Hindlimb muscle (tissue), 1 donor: ENCODE measurements at regions not wholly inside any gene's neighbourhood (a gene's known extent, or its start where the extent isn't known, plus 50 kb on each side); places are given as distances from the start of the nearest gene placed in this dataset.

Experiments used
- DNase-seq: peaks from one replicate; pipeline ENCODE4 v3.0.0-alpha.2; 2013

GRCh38 chr1:60419023-60419422, 345.5 kb upstream of the C1orf87 start:
- DNase-seq, result no peak

DNA sequence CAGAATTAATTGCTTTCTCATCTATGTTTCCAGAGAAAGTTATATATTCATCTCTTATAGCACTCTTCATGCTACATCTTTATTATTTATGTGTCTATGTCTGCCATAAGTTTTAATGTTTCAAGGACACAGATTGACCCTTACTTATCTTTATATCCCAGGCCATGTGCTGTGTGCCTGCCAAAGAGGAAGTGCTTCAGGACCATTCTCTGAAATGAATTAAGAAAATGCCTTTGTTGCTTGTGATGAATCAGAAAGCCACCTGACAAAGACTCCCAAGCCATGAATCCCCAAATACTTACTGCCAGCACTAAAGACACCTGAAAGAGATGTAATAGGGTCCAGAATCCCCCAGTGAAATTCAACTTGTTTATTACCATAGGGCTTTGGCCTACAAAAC, 342.1 kb upstream of the C1orf87 start:
- DNase-seq, result no peak

GRCh38 chr1:60413091-60413490, 339.5 kb upstream of the C1orf87 start:
- no peak for DNase-seq

DNA sequence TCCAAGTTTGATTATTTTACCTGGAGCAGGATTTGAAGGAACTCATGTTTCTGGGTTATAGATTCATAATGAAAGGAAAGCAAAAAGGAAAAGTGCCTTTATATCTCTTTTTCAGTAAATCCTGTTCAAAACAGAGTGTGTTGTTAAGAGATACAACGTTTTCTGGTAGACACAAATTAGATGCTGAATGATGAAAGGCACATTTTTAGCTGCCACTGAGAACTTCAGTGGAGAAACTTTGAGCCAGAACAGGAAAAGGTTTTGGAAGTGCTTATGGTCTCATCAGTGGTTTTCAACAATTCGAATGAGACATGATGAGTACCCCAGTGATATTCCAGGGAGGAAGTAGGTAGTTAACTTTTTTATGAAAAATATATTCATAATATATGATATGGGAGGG, 338.0 kb upstream of the C1orf87 start:
- no peak for DNase-seq

GRCh38 chr1:60402816-60403215, 329.2 kb upstream of the C1orf87 start:
- peak; percentile 77 for DNase-seq

- DNase-seq, result no peak
These were observed 328.6 kb upstream of the C1orf87 start for GRCh38 chr1:60402216-60402615.

GRCh38 chr1:60394436-60394835, 320.9 kb upstream of the C1orf87 start:
- DNase-seq, result no peak

- no peak for DNase-seq
These were observed 317.2 kb upstream of the C1orf87 start for GRCh38 chr1:60390593-60391282.

DNA sequence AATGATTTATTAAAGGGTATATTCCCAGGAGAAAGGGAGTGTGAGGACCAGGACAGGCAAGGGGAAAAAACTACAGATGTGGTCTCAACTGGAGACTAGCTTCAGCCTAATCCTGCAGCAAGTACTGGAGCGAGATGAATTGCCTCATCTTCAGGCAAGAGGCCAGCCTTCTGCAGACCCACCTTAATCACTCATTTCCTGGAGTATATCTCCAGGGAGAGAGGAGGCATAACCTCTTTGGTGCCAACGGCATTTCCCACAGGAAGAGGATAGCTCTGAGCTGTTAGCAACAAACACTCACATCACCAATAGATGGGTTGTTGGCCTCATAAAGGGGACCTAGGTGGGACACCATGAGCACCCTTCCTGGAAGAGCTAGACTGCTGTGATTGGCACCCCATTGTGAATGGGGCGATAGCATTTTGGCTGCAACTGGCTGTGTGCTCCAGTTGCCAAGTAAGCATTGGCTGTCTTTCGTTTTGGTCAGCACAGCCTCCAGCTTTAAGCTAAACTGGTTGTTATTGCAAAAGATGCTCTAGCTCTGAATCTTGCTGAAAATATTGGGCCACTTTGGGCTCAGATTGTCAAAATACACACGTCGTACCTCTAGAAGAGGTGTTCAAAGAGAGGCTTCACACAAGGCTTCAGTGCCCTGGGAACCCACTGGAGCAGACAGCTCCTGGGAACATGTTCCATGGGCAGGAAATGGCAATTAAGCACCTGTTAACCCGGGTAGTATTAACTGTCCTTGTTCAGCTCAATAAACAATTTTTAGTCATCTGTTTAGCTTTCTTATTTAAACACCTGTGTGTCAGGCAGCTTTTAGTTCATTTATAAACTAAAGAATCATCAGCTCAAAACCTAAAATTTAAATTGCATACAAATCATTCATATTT, 314.8 kb upstream of the C1orf87 start:
- no peak for DNase-seq

- no peak for DNase-seq
These were observed 313.6 kb upstream of the C1orf87 start for GRCh38 chr1:60387175-60387574.

GRCh38 chr1:60386249-60386648, 312.7 kb upstream of the C1orf87 start:
- no peak for DNase-seq

- DNase-seq, result no peak
These were observed 302.6 kb upstream of the C1orf87 start for GRCh38 chr1:60376196-60376595.

DNA sequence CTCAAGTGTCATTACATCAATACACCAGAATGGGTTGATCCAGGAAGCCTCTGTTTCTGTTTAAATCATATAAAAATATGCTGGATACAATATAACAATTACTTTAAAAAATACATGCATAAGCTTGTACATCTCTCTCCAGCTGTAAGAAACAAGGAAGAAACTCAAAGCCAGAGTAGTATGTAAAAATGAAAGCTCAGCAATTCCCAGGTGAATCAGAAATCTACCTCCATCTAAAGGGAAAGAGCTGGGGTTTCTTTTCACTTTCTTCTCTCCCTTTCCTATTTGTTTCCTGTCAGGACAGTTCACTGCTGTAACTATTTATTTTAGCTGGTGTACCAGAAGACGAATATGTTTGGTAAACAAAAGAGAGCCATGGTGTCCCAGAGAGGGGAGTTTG, 301.0 kb upstream of the C1orf87 start:
- DNase-seq, result no peak

- no peak for DNase-seq
These were observed 294.0 kb upstream of the C1orf87 start for GRCh38 chr1:60367532-60367931.

- peak; percentile 41 for DNase-seq
These were observed 285.9 kb upstream of the C1orf87 start for GRCh38 chr1:60359431-60359830.

- DNase-seq, result no peak
These were observed 277.0 kb upstream of the C1orf87 start for GRCh38 chr1:60350531-60350930.

- no peak for DNase-seq
These were observed 275.3 kb upstream of the C1orf87 start for GRCh38 chr1:60348884-60349283.

- no peak for DNase-seq
These were observed 272.1 kb upstream of the C1orf87 start for GRCh38 chr1:60345621-60346020.

GRCh38 chr1:60345049-60345448, 271.5 kb upstream of the C1orf87 start:
- DNase-seq, result no peak

DNA sequence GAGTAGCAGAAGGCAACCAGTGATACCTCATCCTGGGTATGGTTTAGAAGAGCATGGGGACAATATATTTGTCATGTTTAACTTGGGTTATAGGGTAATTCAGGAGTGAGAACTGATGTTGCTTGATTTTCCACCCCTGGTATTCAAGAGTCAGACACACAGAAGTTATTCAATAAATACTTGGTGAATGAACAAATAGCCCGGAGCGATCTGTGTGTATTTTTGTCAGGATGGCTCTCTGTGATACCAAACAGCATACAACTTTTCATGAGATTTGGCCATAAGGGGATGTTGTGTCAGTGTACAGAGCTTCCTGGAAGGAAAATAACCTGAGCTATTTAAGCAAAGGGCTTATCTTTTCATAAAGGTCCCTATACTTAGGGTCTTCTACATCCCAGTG, 270.2 kb upstream of the C1orf87 start:
- DNase-seq, result no peak

GRCh38 chr1:60342569-60342968, 269.0 kb upstream of the C1orf87 start:
- DNase-seq, result no peak

- DNase-seq, result no peak
These were observed 267.7 kb upstream of the C1orf87 start for GRCh38 chr1:60341274-60341673.

DNA sequence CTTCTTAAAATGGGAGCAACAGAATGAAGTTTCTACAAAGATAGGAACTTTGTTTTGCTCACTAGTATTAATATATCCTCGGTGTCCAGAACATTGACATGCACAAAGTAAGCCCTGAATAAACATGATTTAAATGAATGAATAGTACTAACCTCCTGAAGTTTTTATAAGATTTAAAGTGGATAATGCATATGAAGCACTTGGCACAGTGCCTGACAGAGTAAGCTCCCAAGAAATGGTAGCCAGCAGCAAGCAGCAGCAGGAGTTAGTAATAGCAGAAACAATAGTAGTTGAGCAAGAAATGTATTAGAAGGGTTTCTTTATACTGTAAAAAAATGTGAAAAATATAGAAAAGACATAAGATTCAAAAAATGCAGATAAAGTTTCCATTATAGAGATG, 258.1 kb upstream of the C1orf87 start:
- no peak for DNase-seq

DNA sequence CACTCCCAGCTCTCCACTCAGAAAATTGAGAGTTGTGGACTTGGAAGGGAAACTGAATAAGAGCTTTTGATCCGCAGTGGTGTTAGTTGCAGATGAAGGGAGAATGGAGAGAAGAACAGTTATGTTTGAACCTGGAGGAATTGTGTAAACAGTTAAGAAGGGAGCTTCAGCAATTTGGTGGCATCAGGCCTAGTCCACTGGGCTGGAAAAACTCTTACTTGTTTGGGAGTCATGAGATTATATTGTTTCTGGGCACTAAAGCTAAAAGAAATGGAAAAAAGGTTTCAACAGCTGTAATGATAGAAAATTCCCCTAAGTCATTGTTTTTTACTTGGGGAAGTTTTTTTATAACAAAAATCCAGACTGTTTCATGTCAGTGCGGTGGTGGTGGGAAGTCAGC, 256.1 kb upstream of the C1orf87 start:
- peak; percentile 74 for DNase-seq
